Right lobe of liver (tissue), 4 donors: ENCODE measurements at regions not wholly inside any gene's neighbourhood (a gene's known extent, or its start where the extent isn't known, plus 50 kb on each side); places are given as distances from the start of the nearest gene placed in this dataset.

Experiments
- POLR2A ChIP-seq: fragments of 450-650 bp; IDR thresholded peaks from one replicate; pipeline ENCODE4 v1.6.1; 2017; ENCODE audit warnings: antibody characterized with exemption, mild to moderate bottlenecking
- TF ChIP-seq, protein P1 (sequence below), 4 donors: fragments of 200-600 bp in 3 of 4; fragments of 450-650 bp in 1 of 4; IDR thresholded peaks; one replicate each; pipeline versions ENCODE4 v1.5.1 to v1.8.0; 2016 to 2022; ENCODE audit warnings: antibody characterized with exemption in 4 of 4, mild to moderate bottlenecking in 2 of 4
- donor health status: DM: no; HTN: no; CAD: no.
- donor health status: DM: no; HTN: no; CAD: no.
- donor health status: DM: no; HTN: yes; CAD: no.

DNA sequence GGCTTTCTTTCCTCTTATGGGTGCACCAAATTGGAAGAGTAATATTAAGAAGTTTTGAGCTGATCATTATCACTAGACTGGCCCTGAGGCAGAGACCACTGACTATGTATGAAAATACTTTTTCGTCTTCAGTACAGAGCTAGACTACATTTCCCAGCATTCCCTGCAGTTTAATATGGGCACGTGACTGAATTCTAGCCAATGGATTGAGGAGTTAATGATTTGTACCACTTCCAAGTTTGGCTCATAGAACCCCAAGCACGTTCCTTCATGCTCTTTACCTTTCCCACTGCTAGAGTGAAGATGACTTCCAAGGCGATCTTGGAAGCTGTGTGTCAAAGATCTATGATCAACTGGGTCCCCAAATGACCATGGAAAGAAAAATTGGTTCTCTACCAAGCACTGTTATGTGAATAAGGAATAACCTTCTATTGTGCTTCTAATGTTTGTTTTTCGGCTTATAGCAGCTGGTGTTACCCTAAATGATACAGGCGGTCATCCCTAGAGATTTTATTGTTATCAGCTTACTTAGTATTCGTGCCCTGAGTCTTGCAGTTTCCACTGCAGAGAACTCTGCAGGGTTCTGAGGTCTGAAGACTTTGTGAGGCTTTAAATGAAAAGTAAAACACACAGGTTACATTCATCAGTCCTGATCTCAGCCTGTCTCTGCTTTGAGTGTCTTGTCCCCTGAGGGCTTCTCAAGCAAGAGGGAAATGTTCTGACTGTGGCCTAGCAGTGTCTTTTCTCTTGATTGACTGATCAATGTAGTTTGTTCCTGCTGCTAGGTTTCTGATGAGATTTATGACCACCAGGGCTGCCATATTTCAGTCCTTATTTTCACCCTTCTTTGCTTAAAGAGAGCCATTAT, 486.8 kb downstream of the PDCD6IP start:
- TF ChIP-seq, protein P1, sequence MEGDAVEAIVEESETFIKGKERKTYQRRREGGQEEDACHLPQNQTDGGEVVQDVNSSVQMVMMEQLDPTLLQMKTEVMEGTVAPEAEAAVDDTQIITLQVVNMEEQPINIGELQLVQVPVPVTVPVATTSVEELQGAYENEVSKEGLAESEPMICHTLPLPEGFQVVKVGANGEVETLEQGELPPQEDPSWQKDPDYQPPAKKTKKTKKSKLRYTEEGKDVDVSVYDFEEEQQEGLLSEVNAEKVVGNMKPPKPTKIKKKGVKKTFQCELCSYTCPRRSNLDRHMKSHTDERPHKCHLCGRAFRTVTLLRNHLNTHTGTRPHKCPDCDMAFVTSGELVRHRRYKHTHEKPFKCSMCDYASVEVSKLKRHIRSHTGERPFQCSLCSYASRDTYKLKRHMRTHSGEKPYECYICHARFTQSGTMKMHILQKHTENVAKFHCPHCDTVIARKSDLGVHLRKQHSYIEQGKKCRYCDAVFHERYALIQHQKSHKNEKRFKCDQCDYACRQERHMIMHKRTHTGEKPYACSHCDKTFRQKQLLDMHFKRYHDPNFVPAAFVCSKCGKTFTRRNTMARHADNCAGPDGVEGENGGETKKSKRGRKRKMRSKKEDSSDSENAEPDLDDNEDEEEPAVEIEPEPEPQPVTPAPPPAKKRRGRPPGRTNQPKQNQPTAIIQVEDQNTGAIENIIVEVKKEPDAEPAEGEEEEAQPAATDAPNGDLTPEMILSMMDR (IDR thresholded peaks at IDR 0.05) = no peak
- TF ChIP-seq POLR2A = no peak
